ENCODE measurements at regions not wholly inside any gene's neighbourhood (a gene's known extent, or its start where the extent isn't known, plus 50 kb on each side); places are given as distances from the start of the nearest gene placed in this dataset.
"Not testable (repeated sequence)": the region's sequence is repeated elsewhere in the genome, so short reads cannot be mapped to it uniquely, and the experiment has no call there.

DNA sequence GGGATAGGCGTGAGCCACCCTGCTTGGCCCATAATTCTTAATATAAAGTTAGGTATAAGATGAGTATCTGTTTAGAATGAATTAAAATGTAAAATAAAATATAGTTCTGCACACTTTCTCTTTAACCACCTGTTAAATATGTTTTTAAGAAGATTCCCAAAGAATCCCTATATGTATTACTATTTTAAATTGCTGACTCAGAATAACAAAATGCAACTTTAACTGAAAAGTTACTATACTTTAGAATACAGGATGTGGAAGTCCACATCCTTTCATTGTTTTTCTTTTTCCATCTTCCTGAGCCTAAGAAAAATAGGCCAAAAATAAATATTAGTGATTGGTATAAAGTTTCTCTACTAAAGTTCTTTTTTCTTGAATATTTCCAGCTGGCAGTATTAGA, 325.6 kb upstream of the EYS start:
- no peak for DNase-seq

DNA sequence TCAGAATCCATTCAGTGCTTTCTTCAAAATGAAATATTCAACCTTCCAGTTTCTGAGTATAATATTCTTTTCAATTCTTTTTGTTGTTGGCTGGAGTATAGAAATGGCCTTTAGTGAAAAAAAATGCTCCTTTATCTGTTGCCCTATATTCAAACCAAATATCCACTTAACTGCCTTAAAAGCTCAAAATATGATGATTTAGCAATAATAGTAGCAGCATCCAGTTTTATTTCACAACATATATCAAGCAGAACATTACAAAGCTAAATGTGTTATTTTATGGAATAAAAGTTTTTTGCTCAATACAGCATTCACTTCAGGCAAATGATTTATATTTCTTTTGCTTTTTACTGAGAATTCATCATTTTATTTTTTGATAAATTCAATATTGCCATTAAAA, 322.4 kb upstream of the EYS start:
- no peak for DNase-seq

DNA sequence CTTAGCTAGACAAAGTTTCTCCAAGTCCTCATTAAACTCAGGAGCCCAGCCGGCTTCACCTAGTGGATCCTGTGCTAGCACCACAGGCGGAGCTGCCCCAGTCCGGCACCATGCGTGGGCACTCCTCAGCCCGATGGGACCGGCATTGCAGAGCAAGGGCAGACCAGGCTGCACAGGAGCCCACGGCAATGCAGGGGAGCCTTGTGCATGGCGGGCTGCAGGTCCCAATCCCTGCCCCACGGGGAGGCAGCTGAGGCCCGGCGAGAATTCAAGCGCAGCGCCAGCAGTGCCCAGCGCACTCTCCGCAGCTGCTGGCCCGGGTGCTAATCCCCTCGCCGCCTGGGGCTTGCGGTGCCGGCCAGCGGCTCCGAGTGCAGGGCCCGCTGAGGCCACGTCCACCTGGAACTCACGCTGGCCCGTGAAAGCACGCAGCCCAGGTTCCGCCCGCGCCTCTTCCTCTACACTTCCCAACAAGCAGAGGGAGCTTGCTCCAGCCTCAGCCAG, 292.3 kb upstream of the EYS start:
- DNase-seq: no peak

DNA sequence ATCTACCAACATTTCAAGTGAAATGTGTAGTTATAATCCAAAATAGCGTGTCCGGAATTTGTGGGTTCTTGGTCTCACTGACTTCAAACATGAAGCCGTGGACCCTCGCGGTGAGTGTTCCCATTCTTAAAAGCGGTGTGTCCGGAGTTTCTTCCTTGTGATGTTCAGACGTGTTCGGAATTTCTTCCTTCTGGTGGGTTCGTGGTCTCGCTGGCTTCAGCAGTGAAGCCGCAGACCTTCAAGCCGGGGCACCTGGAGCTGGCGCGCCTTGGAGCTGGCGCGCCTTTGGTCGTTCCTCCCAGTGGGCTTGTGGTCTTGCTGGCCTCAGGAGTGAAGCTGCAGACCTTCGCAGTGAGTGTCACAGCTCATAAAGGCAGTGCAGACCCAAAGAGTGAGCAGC, 291.5 kb upstream of the EYS start:
- DNase-seq: no peak

DNA sequence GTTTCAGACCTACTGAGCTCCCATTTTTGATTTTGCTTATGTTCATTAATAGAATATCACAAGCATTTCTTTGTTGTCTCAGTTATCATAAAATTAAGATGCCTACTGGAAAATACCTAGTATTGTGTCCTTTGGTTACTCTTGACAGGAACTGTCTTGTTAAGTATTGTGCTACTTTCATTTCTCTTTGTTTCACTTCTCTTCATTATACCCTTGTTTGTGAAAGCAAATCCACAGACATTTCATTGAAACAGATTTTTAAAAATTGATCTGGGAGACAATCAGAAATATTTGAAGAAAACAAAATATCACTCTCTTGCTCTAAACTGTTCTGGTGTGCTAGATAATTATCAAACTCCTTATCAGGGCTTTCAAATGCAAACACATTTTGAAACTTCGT, 290.5 kb upstream of the EYS start:
- no peak for DNase-seq

DNA sequence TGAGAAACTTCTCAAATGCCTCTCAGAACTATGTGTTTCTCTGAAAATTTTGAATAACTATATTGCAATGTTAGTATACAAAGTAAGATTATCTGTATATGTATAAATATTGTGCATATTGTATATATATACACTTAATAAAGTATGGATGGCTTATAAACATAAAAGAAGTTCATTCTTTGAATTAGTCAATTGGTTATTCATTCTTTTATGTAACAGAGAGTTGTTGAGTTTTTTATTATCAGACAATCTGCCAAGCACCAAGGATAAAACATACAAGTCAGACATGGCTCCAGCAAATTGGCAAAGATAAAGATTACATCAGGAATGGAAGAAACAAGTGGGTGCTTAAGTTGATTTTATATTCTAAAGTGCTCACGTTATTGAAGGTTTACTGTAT, 289.1 kb upstream of the EYS start:
- DNase-seq: no peak

DNA sequence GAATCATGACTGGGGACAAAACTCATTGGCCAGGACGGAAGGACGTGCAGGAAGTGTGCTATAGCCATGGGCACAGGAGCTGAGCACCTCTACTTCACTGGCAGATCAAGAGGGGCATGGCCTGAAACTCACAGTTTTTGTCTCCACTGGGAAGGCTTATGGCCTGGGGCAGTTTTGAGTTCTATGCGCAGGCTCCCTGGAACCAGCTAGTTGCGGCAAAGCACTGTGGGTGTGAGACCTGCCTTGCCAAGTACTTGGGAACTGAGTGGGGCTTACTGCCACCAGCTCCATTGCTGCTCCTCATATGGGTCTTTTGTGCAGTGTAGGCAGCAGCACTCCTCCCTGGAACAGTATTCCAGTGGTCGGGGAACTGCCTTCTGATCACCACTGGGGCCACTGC, 282.6 kb upstream of the EYS start:
- no peak for DNase-seq

DNA sequence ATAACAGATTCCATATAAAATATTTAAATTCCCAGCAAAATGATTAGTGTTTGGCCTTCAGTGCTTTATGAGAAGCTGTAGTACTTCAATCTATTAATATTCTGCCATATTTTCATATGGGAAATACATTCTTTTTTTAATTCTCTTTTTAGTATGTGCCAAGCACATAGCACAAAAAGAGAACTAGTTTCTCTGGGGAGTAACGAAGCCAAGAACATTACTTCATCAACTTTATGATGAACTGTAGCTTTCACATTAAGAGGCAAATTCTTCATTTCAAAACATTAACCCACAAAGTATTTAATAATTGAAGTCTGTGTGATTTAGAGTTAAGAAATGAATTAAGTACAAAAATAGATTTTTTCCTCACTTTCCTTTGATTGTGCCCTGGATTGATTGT, 281.0 kb upstream of the EYS start:
- DNase-seq: no peak

DNA sequence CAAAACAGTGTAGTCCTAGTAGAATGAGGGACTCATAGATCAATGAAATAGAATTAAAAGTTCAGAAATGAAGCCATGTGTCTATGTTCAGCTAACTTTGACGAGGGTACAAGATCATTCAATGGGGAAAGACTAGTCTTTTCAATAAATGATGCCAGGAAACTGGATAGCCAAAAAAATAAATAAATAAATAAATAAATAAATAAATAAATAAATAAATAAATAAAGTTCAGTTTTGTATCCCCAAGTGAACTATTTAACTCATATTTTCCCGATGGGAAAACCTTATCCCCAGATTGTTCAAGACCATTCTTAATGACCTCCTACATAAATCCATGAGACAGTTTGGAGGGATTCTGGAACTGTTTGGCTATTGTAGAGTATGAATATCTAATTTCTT, 277.1 kb upstream of the EYS start:
- DNase-seq: no peak

DNA sequence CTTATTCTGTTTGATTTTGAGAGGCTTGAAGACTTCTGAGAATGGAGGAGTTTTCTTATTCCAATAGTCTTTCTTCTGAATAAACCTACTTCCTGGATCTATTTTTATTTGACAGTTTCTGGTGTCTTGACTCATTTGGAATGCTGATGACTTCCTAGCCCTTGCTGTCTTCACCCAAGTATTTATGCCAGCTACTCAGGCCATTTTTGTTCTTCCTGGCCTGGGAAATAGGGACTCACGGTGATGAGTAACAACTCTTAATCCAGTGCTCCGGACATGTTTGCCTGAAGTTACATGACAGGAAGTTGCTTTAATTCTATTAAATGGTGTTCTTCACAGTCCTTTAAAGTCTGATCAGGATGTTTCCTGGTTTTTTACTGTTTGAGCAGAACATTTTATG, 272.1 kb upstream of the EYS start:
- no peak for DNase-seq

DNA sequence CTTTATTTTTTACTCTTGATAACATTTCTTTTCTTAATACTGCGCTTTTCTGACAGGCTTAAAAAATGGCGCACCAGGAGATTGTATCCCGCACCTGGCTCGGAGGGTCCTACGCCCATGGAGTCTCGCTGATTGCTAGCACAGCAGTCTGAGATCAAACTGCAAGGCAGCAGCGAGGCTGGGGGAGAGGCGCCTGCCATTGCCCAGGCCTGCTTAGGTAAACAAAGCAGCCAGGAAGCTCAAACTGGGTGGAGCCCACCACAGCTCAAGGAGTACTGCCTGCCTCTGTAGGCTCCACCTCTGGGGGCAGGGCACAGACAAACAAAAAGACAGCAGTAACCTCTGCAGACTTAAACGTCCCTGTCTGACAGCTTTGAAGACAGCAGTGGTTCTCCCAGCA, 264.2 kb upstream of the EYS start:
- not testable (repeated sequence) for DNase-seq

DNA sequence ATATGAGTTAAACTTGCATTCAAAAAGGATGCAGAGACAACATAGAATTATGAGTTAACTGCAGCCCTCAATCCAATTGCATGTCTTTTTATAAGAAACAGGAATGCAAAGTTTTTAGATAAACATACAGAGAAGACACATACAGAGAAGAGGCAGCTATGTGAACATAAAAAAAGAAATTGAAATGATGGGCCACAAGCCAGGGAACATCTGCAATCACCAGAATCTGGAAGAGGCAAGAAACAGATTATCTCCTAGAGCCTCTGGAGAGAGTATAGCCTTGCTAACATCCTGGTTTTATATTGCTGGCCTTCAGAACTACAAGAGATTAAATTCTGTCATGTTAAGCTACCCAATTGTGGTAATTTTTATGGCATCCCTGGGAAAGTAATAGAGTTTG, 257.2 kb upstream of the EYS start:
- no peak for DNase-seq

DNA sequence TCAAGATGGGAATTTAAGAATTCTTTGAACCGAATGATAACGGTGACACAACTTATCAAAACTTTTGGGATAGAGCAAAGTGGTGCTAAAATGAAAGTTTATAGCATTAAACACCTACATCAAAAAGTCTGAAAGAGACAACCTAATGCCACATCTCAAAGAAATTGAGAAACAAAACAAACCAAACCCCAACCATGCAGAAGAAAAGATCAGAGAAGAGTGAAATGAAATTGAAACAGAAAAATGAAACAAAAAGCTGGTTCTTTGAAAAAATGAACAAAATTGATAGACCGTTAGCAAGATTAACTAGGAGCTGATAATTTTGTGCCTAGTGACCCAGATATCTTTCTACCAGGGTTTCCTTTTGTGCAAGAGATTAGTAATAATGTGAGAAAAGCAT, 248.0 kb upstream of the EYS start:
- DNase-seq: no peak

DNA sequence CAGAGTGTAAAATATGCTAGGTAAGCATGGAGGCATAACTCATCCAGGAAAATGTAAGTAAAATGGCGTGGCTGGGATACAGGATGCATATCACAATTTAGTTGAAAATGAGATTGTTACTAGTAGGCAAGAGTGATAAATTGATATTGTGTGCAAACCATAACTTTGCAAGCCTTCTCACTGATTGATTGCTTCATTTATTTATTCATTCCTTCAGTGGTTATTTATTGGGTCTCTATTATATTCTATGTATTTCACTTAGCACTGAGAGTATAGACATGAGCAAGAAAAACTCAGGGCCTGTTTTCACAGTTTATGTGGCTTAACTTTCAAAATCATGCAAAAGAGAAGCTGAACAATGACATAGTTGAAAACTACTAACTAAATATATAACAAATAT, 241.0 kb upstream of the EYS start:
- DNase-seq: no peak

DNA sequence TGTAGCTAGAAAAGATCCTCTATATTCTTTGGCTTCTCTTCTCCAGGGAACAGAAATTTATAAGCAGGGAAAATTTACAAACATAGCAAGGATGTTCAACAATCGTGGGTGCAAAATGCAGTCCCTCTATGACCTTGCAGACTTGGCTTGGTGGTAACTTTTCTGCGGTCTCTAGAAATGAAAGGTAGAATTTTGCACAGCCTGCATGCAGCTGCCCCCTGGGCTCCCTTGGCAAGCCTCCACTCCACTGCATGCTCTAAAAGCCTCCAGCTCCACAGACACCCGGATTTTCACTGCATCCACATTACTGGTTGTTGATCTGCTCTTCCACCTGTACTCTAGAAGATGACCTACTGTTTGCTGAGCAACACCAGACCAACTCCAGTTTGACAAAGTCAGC, 236.5 kb upstream of the EYS start:
- DNase-seq: no peak

DNA sequence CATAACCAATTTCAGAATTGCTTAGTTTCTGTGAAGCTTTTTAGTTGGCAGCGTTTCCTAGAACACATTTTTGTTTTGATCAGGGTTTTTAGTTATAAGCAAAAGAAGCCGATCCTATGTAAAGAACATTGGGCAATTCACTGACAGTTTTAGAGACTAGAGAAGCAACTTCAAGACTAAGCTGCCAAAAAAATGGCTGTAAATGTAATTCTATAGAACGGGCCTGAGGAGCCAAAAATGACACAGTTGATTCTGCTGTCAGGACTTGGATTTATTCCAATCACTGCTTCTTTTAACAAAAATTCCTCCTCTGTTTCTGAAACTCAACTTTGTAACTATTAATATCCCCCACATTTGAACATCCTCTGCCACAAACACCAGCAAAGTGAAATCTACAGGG, 236.0 kb upstream of the EYS start:
- DNase-seq: no peak

DNA sequence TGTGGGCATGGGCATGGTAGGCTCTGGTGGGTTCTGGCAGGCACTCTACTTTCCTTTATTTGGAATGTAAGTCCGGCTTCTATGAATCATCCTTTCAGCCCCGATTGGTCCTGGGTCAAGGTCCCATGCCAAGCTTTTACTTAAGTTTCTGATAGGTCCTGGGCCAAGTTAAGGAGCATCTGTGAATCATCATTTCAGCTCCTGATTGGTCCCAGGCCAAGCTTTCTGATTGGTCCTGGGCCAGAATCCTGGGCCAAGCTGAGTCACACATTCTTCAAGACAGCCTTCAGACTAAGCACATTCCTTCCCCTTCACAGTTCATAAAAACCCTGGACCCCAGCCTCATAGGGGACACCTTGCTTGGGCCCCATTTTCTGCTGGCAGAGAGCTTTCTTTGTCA, 231.0 kb upstream of the EYS start:
- DNase-seq: no peak

DNA sequence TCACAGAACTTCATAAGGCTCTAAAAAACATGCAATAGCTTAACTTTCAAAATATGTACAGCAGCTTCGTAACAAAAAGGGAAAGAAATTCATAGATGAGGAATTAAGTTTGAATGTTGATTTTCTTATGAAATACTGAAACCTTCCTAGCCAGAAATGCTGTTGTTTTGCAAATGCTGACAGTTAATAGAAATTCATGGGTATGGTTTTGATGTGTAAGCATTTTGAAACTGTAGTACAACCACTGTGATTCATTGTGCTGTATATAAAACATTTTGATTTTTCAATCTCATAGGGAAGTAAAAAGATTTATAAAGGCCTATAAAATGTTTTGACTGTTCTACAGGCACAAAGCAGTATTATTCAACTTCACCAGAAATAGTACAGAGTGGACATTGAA, 228.4 kb upstream of the EYS start:
- DNase-seq: no peak

DNA sequence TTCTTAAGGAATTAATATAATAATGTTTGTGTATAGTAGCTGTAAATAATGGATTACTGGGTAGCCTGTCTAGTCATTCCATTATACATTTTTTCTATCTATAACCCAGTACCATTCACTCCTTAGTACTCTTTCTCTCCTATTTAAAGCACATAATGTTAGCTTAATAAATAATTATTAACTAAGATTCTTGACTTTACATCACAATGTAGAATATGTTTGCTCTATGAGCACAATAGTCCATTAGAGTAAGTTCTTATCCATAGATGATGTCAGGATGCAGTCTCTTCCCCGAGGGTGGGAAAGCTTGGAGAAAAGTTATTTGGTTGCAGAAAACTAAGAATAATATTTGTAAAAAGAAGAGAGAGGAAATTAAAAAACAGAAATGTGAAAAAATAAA, 226.4 kb upstream of the EYS start:
- DNase-seq: no peak

DNA sequence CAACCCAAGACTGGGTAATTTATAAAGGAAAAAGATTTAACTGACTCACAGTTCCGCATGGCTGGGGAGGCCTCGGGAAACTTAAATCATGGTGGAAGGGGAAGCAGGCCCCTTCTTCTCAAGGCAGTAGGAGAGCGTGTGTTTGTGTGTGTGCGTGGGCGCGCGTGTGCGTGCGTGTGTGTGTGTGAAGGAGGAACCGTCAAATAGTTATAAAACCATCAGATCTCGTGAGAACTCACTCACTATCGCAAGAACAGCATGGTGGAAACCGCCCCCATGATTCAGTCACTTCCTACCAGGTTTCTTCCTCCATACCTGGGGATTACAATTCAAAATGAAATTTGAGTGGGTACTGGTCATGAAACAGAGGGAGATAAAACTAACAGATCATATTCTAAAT, 220.1 kb upstream of the EYS start:
- DNase-seq: no peak

DNA sequence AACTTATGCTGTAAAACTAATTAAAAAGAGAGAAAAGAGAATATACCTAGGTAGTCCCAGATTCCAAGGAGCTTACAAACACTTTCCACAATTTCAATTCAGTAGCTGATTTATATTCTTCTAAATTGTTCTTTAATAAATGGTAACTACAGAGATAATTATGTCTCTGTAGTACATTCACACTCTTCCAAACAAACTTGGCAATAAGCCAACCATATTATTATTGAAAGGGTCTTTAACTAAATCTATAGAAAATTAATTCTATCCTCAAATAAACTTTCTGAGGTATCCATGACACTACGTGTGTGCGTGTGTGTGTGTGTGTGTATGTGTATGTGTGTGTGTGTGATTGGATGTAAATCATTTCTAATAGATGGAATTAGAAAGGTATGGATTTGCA, 217.4 kb upstream of the EYS start:
- no peak for DNase-seq

DNA sequence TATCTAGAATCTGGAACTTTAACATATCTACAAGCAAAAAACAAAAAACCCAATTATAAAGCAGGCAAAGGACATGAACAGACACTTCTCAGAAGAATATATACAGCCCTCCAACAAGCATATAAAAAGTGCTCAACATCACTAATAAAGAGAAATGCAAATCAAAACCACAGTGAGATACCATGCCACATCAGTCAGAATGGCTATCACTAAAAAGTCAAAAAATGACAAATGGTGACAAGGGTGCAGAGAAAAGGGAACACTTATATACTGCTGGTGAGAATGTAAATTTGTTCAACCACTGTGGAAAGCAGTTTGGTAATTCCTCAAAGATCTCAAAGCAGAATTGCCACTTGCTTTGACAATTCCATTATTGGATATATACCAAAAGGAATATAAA, 215.0 kb upstream of the EYS start:
- DNase-seq: no peak

DNA sequence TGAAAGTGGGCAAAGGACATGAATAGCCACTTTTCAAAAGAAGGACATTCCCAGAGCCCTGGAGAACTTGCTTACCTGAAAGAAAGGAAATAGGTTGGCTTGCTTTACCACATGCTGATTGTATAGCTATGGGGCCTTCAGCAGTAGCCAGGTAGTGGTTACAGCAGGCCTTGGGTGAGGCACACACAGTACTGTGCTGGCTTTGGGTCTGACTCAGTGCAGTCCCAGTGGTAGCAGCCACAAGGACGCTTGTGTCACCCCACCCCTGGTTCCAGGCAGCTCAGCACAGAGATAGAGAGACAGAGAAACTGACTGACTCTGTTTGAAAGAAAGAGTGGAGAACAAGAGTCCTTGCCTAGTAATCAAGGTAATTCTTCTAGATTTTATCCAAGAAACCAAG, 201.0 kb upstream of the EYS start:
- DNase-seq: no peak

DNA sequence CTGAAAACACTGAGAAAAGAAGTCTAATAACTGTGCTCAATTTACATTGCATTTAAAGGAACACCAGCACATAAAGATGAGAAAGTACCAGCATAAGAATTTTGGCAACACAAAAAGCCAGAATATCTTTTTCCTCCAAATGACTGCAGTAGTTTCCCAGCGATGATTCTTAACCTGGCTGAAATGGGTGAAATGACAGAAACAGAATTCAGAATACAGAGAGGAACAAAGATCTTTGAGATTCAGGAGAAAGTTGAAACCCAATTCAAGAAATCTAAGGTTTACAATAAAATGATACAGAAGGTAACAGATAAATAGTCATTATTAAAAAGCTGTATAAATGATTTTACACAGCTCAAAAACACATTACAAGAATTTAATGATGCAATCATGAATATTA, 197.0 kb upstream of the EYS start:
- no peak for DNase-seq

DNA sequence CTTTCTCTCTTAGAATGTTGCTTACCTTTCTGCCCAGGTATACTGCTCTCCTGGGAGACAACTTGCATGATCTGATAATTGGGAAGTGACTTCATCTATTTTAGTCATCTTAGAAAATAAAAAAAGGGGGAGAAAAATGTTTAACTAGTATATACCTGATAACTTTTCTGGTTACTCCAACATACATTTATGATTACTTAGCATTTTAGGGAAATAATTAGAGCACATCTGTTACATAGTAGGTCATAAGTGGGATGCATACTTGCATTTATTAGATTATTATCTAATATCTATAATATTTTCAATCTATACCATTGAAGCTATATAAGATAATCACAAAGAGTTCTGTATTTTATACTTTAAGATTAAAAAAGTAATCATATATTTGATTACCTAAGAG, 193.9 kb upstream of the EYS start:
- no peak for DNase-seq

DNA sequence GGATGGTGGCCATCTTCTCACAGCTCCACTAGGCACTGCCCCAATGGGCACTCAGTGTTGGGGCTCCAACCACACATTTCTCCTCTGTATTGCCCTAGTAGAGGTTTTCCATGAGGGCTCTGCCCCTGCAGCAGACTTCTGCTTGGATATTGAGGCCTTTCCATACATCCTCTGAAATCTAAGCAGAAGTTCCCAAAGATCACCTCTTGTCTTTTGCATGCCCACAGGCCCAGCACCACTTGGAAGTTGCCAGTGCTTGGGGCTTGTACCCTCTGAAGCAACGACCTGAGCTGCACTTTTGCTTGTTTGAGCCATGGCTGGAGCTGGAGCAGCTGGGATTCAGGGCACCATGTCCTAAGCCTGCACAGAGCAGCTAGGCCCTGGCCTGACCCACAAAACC, 189.1 kb upstream of the EYS start:
- no peak for DNase-seq

Measured in NCI-H1694 (cell line).